Transverse colon (tissue), 4 donors: ENCODE measurements at regions not wholly inside any gene's neighbourhood (a gene's known extent, or its start where the extent isn't known, plus 50 kb on each side); places are given as distances from the start of the nearest gene placed in this dataset.

ENCODE experiments used
- DNase-seq: peaks from one replicate; pipeline ENCODE4 v3.0.0-alpha.2; 2019
- H3K27ac ChIP-seq, 4 donors: fragments of 200-600 bp; sonication (generic); 2 replicates each; pipeline ENCODE4 v1.5.1; 2016 to 2018; ENCODE audit warnings: inconsistent platforms in 4 of 4
- H3K27me3 ChIP-seq: fragments of 200-600 bp; sonication (generic); 2 replicates; pipeline ENCODE4 v1.5.1; 2017; ENCODE audit warnings: inconsistent platforms
- H3K36me3 ChIP-seq, 4 donors: fragments of 200-600 bp; sonication (generic); 2 replicates each; pipeline ENCODE4 v1.5.1; 2017 to 2019; ENCODE audit warnings: inconsistent platforms in 4 of 4
- H3K4me1 ChIP-seq, 4 donors: fragments of 200-600 bp; sonication (generic); 2 replicates each; pipeline ENCODE4 v1.5.1; 2017 to 2020; ENCODE audit warnings: inconsistent platforms in 4 of 4
- H3K4me3 ChIP-seq, 4 donors: fragments of 200-600 bp; sonication (generic); 1 replicate in 1 of 4; 2 replicates in 3 of 4; pipeline versions ENCODE4 v1.5.1 to v1.6.1; 2017 to 2019; ENCODE audit warnings: inconsistent platforms in 4 of 4
- H3K9me3 ChIP-seq, 2 donors: fragments of 200-600 bp; sonication (generic); 2 replicates each; pipeline ENCODE4 v1.5.1; 2017 to 2019; ENCODE audit warnings: inconsistent platforms in 2 of 2
- CTCF ChIP-seq, 5 experiments: fragments of 200-600 bp in 3 of 5; fragments of 450-650 bp in 2 of 5; sonication (generic) in 3 of 5; IDR thresholded peaks; 1 replicate in 2 of 5; 2 replicates in 3 of 5; pipeline ENCODE4 v1.5.1; 2016 to 2017; ENCODE audit warnings: antibody characterized with exemption in 5 of 5, inconsistent platforms in 3 of 5, mild to moderate bottlenecking in 2 of 5, moderate library complexity in 1 of 5
- EP300 ChIP-seq: sonication (generic); formaldehyde crosslinking; IDR thresholded peaks from one replicate; pipeline ENCODE4 v1.6.1; 2017; ENCODE audit warnings: antibody characterized with exemption, low read depth
- POLR2A ChIP-seq: fragments of 450-650 bp; IDR thresholded peaks from one replicate; pipeline ENCODE4 v1.6.1; 2016; ENCODE audit warnings: antibody characterized with exemption, mild to moderate bottlenecking, moderate library complexity
- POLR2AphosphoS5 ChIP-seq, 3 donors: sonication (generic); formaldehyde crosslinking; IDR thresholded peaks; one replicate each; pipeline ENCODE4 v1.6.1; 2016; ENCODE audit warnings: antibody characterized with exemption in 3 of 3
- WGBS, 2 donors: methylation state at CpG; one replicate each; pipeline ENCODE4 v1.1.5; 2018; ENCODE audit warnings: low coverage in 1 of 2; 5-methylcytosine and 5-hydroxymethylcytosine counted together
- in situ Hi-C, 4 donors: fragments of 200-750 bp; cut with MboI; loops; one replicate each; pipeline versions ENCODE4 v1.15.0 to v1.15.1; 2017; ENCODE audit warnings: low sequenced_read_pairs in 3 of 4, low pct_ligation_motif_present in 1 of 4, low pct_unique_long_range_greater_than_20kb in 1 of 4
- intact Hi-C: fragments of 100-400 bp; cut with DNase I; formaldehyde crosslinking; loops from one replicate; pipeline ENCODE4 v1.15.1; 2023; ENCODE audit warnings: low total_unique reads

DNA sequence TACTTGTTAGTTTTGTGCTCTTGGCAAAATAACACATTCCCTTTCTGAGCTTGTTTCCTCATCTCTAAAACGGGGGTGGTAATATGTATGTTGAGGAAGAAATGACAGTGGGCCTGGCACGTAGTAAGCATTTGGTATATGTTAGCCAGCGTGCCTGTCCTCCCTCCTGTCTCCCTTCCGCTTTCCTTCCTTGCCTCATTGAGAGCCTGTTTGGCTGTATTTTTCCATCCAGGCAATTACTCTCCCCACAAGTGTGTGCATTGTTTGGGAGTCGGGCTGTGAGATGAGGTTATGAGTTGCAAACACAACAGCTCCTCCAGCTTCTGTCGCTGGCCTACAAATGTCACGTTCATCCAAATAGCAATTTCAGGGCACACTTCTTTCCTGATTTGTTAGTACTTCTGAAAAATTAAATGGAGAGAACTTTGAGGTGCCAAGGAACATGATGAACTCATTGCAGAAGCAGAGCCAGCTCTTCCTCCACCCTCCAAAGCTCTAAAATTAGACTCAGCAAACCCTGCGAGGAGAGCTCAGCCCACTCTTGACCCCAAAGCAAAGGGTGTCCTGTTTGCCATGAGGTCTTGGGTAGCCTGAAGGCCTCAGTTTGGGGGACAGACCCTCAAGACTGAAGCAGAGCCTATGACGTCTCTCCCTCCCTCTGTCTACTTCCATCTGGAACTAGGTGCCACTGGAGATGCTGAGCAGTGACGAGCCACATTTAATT, 50.7 kb upstream of the TOX2 start:
- H3K27me3 ChIP-seq, result no peaks in the 10 kb centered on the region
- H3K4me1 ChIP-seq, result no peaks in the 10 kb centered on the region
- no peak overlapping the region for H3K27ac ChIP-seq
- no peak for DNase-seq
- WGBS, 2 donors, result 76 to 80% methylated on average over 4 to 10 of the region's 10 CpGs
- H3K4me3 ChIP-seq, result no peak overlapping the region
- H3K36me3 ChIP-seq, result no peaks in the 10 kb centered on the region
- no peaks in the 10 kb centered on the region for H3K9me3 ChIP-seq
- in situ Hi-C loops, result no loop called here
- TF ChIP-seq POLR2AphosphoS5 (IDR thresholded peaks at IDR 0.05), result no peak
- no peak for TF ChIP-seq CTCF (IDR thresholded peaks at IDR 0.05)
- TF ChIP-seq POLR2A, result no peak
- no peak for TF ChIP-seq EP300
- intact Hi-C loops, result no loop called here

DNA sequence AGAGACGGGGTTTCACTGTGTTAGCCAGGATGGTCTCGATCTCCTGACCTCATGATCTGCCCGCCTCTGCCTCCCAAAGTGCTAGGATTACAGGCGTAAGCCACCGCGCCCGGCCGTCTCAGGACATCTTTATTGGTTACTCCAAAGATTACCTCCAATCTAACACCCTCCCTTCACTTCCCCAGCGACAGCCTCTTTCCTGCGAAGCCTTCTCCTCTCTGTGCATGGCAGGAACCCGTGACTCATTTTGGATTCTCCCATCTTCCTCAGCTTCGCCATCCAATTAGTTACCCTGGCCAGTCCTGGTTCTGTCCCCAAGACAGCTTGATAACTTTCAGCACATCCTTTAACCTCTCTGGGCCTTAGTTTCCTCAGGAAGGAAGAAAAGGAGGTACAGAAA, 51.3 kb upstream of the TOX2 start:
- intact Hi-C loops (no loop called here), in situ Hi-C loops (no loop called here)
- no peaks in the 10 kb centered on the region for H3K27me3 ChIP-seq
- no peak overlapping the region for H3K27ac ChIP-seq
- no peaks in the 10 kb centered on the region for H3K36me3 ChIP-seq
- no peak overlapping the region for H3K4me3 ChIP-seq
- no peaks in the 10 kb centered on the region for H3K4me1 ChIP-seq
- WGBS, 2 donors, result 77 to 84% methylated on average over 11 to 12 of the region's 12 CpGs
- no peaks in the 10 kb centered on the region for H3K9me3 ChIP-seq
- TF ChIP-seq EP300 (no peak), POLR2AphosphoS5 (IDR thresholded peaks at IDR 0.05) (no peak), POLR2A (no peak), CTCF (IDR thresholded peaks at IDR 0.05) (no peak)
- no peak for DNase-seq

DNA sequence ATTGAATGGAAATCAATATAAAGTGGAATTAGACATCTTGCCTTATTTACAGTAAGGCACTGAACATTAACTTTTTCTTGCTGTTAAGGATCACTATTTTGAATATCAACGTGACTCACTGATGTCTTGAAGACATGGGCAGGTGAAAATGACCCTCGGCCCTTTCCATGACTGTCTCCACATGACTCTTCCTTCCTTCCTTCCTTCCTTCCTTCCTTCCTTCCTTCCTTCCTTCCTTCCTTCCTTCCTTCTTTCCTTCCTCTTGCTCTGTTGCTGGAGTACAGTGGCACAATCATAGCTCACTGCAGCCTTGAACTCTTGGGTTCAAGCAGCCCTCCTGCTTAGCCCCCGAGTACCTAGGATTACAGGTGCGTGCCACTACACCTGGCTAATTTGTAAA, 52.2 kb upstream of the TOX2 start:
- H3K4me1 ChIP-seq, result no peaks in the 10 kb centered on the region
- no peaks in the 10 kb centered on the region for H3K27me3 ChIP-seq
- no peak overlapping the region for H3K4me3 ChIP-seq
- 38 to 54% methylated on average over 2 to 4 of the region's 4 CpGs for whole genome bisulfite sequencing, 2 donors
- H3K9me3 ChIP-seq, result no peaks in the 10 kb centered on the region
- TF ChIP-seq CTCF (IDR thresholded peaks at IDR 0.05) (no peak), EP300 (no peak), POLR2AphosphoS5 (IDR thresholded peaks at IDR 0.05) (no peak), POLR2A (no peak)
- intact Hi-C loops (no loop called here), in situ Hi-C loops (no loop called here)
- no peaks in the 10 kb centered on the region for H3K36me3 ChIP-seq
- H3K27ac ChIP-seq, result no peak overlapping the region
- no peak for DNase-seq

DNA sequence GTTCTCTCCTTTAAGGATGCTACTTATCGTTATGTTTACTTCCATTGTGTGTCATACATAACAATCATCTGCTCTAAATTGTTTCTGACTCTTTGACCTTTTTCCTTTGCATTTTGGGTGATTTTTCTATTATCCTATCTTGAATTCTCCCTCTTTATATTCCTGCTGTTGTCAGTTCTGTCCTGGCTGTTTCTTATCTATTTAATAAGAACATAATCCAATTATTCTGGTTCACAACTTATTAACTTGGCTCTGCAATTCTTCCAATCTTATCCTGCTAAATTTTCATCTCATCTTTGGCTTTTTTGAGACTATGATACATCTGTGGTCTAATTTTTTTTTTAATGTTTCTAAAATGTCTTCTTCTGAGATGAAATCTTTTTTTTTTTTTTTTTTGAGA, 54.7 kb upstream of the TOX2 start:
- TF ChIP-seq POLR2A (no peak), CTCF (IDR thresholded peaks at IDR 0.05) (no peak), EP300 (no peak), POLR2AphosphoS5 (IDR thresholded peaks at IDR 0.05) (no peak)
- Histone ChIP-seq H3K27ac (no peak overlapping the region), H3K36me3 (no peaks in the 10 kb centered on the region), H3K4me3 (no peak overlapping the region), H3K27me3 (no peaks in the 10 kb centered on the region), H3K9me3 (no peaks in the 10 kb centered on the region), H3K4me1 (no peaks in the 10 kb centered on the region)
- in situ Hi-C loops (no loop called here), intact Hi-C loops (no loop called here)
- no peak for DNase-seq
- 85 to 100% methylated on average over 1 of the region's 1 CpG for WGBS, 2 donors
